ENCODE measurements at regions not wholly inside any gene's neighbourhood (a gene's known extent, or its start where the extent isn't known, plus 50 kb on each side); places are given as distances from the start of the nearest gene placed in this dataset.

DNA sequence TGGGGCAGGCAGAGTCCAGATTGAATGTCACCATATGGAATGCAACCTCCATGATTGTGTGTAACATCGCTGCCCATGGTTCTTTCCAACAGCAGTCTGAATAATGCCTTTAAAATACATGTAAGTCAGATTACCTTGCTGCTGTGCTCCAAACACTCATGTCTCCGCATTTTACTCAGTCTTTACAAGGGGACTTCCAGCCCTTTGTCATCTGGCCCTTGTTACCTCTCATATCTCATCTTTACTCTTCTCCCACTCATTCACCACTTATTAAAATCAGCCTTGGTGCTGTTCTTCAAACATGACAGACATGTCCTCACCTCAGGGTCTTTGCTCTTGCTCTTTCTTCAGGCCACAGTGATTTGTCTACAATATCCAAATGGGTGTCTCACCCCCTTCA lies 200.4 kb upstream of the GYPA start:
- intact Hi-C loops (cut with micrococcal nuclease) (loop anchor here (1.0 kb wide), 1 partner anchor 8 kb away; no protein-coding TSS in a partner anchor), dilution Hi-C loops (cut with MboI; ENCODE audit: extremely low pct_ligation_motif_present, low sequenced_read_pairs) (no loop called here)
- no peaks in the 10 kb centered on the region for H3K4me1 ChIP-seq (ENCODE audit: control insufficient read depth, extremely low read depth, insufficient read depth, low read length)
- no peak overlapping the region for H2AFZ ChIP-seq (ENCODE audit: low read depth, low read length)
- no peak overlapping the region for H3K27ac ChIP-seq (ENCODE audit: insufficient read depth, low read depth, low read length)
- CTCF ChIA-PET, result no interaction called here
- BruUV-seq (replicated peaks), result no TSS peak
- H4K20me1 ChIP-seq (replicated peaks; ENCODE audit: control insufficient read depth, extremely low read depth, insufficient read depth, low read length), result no peaks in the 10 kb centered on the region
- no peak overlapping the region for H3K4me2 ChIP-seq (ENCODE audit: insufficient read depth, low read length)
- TF ChIP-seq CTCF (IDR thresholded peaks at IDR 0.05; ENCODE audit: extremely low read depth in 1 of 2, insufficient read depth in 1 of 2, low read depth in 1 of 2, low read length in 2 of 2) (no peak), POLR2A (IDR thresholded peaks at IDR 0.05; ENCODE audit: low read depth, low read length) (no peak), EZH2 (IDR thresholded peaks at IDR 0.05; ENCODE audit: borderline replicate concordance, low read depth, low read length, severe bottlenecking) (no peak), GATA2 (IDR thresholded peaks at IDR 0.05; ENCODE audit: insufficient read depth, insufficient read length, low read depth, low read length) (no peak), FOS (IDR thresholded peaks at IDR 0.05; ENCODE audit: borderline replicate concordance, insufficient read depth, low read length) (no peak), JUN (IDR thresholded peaks at IDR 0.05; ENCODE audit: borderline replicate concordance, insufficient read depth, insufficient read length, low read depth) (no peak), POLR2AphosphoS5 (IDR thresholded peaks at IDR 0.05; ENCODE audit: insufficient read depth, low read depth, low read length) (no peak), MYC (IDR thresholded peaks at IDR 0.05; ENCODE audit: low read depth, low read length) (no peak)
- TF ChIP-seq, protein P1, sequence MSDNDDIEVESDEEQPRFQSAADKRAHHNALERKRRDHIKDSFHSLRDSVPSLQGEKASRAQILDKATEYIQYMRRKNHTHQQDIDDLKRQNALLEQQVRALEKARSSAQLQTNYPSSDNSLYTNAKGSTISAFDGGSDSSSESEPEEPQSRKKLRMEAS (IDR thresholded peaks at IDR 0.05; ENCODE audit: insufficient read depth, insufficient read length), result no peak
- H3K9me3 ChIP-seq (replicated peaks; ENCODE audit: control insufficient read depth, insufficient read depth, low read length), result no peaks in the 10 kb centered on the region
- H3K9ac ChIP-seq (replicated peaks; ENCODE audit: extremely low read depth, insufficient read depth, low read length), result no peak overlapping the region
- H3K36me3 ChIP-seq (ENCODE audit: control insufficient read depth in 2 of 2, extremely low read depth in 1 of 2, insufficient read depth in 2 of 2, low read length in 2 of 2), result no peaks in the 10 kb centered on the region
- H3K27me3 ChIP-seq (ENCODE audit: control insufficient read depth in 2 of 2, insufficient read depth in 2 of 2, low read length in 2 of 2), result no peaks in the 10 kb centered on the region
- no peaks in the 10 kb centered on the region for H3K9me1 ChIP-seq (replicated peaks; ENCODE audit: control insufficient read depth, extremely low read depth, insufficient read depth, low read length)
- no peak overlapping the region for H3K4me3 ChIP-seq (replicated peaks in 1 of 3; ENCODE audit: insufficient read depth in 1 of 3, low read depth in 1 of 3, low read length in 3 of 3)
- POLR2A ChIA-PET, result no interaction called here
- no peaks in the 10 kb centered on the region for H3K79me2 ChIP-seq (ENCODE audit: control insufficient read depth, insufficient read depth, low read length)
- FAIRE-seq (no peak), DNase-seq (ENCODE audit: low read depth, low spot score) (no peak)

Data from endothelial cell of umbilical vein (primary cell).